NK-92 (cell line): ENCODE measurements at regions not wholly inside any gene's neighbourhood (a gene's known extent, or its start where the extent isn't known, plus 50 kb on each side); places are given as distances from the start of the nearest gene placed in this dataset.

ENCODE experiments used
- DNase-seq: peaks from one replicate; lab custom pipeline; 2025; ENCODE audit not compliant: unreplicated experiment; lab: John Stamatoyannopoulos, UW

GRCh38 chr17:77749989-77750388, 208.5 kb upstream of the TNRC6C start:
- DNase-seq = no peak

- no peak for DNase-seq
Measured at GRCh38 chr17:77750427-77751043, 208.0 kb upstream of the TNRC6C start.

GRCh38 chr17:77753246-77753645, 205.3 kb upstream of the TNRC6C start:
- DNase-seq = no peak

- no peak for DNase-seq
Measured at GRCh38 chr17:77753691-77754245, 204.7 kb upstream of the TNRC6C start.

GRCh38 chr17:77754956-77755355, 203.5 kb upstream of the TNRC6C start:
- no peak for DNase-seq

GRCh38 chr17:77755410-77755963, 203.0 kb upstream of the TNRC6C start:
- no peak for DNase-seq

GRCh38 chr17:77756028-77756427, 202.5 kb upstream of the TNRC6C start:
- DNase-seq = no peak

- DNase-seq = no peak
Measured at GRCh38 chr17:77756846-77757560, 201.5 kb upstream of the TNRC6C start.

- no peak for DNase-seq
Measured at GRCh38 chr17:77757561-77757898, 201.0 kb upstream of the TNRC6C start.

GRCh38 chr17:77763023-77763422, 195.5 kb upstream of the TNRC6C start:
- no peak for DNase-seq

GRCh38 chr17:77763575-77763974, 194.9 kb upstream of the TNRC6C start:
- DNase-seq = no peak

- DNase-seq = no peak
Measured at GRCh38 chr17:77765292-77765691, 193.2 kb upstream of the TNRC6C start.

- DNase-seq = no peak
Measured at GRCh38 chr17:77767148-77767547, 191.4 kb upstream of the TNRC6C start.

- no peak for DNase-seq
Measured at GRCh38 chr17:77768248-77768852, 190.2 kb upstream of the TNRC6C start.

- no peak for DNase-seq
Measured at GRCh38 chr17:77769215-77769614, 189.3 kb upstream of the TNRC6C start.

GRCh38 chr17:77769762-77770161, 188.7 kb upstream of the TNRC6C start:
- no peak for DNase-seq

- no peak for DNase-seq
Measured at GRCh38 chr17:77770331-77771105, 188.0 kb upstream of the TNRC6C start.

- DNase-seq = no peak
Measured at GRCh38 chr17:77771145-77771544, 187.4 kb upstream of the TNRC6C start.

- no peak for DNase-seq
Measured at GRCh38 chr17:77771587-77771986, 186.9 kb upstream of the TNRC6C start.

- no peak for DNase-seq
Measured at GRCh38 chr17:77771998-77772397, 186.5 kb upstream of the TNRC6C start.

GRCh38 chr17:77772461-77772897, 186.0 kb upstream of the TNRC6C start:
- DNase-seq = no peak
